Neural cell (in vitro differentiated cells): ENCODE measurements at regions not wholly inside any gene's neighbourhood (a gene's known extent, or its start where the extent isn't known, plus 50 kb on each side); places are given as distances from the start of the nearest gene placed in this dataset.

Experiments
- H2AFZ ChIP-seq: fragments of 200-600, 300-800 bp; sonication (generic), shearing (Covaris generic); 2 replicates; pipeline ENCODE4 v1.6.0; 2014; ENCODE audit warnings: low read depth, mild to moderate bottlenecking, antibody characterized with exemption, low read length, moderate library complexity
- H3F3A ChIP-seq: fragments of 200-600 bp; shearing (Covaris generic); 2 replicates; pipeline ENCODE4 v1.6.1; 2016; ENCODE audit warnings: mild to moderate bottlenecking, moderate library complexity, mixed read lengths, antibody characterized with exemption, low read length; ENCODE audit not compliant: insufficient read depth, poor library complexity, severe bottlenecking
- H3K27ac ChIP-seq: fragments of 200-600, 300-800 bp; sonication (generic), shearing (Covaris generic); 2 replicates; pipeline ENCODE4 v1.5.1; 2014; ENCODE audit warnings: mild to moderate bottlenecking, low read length, moderate library complexity
- H3K27me3 ChIP-seq: fragments of 300-800, 200-600 bp; sonication (generic), shearing (Covaris generic); 2 replicates; pipeline ENCODE4 v1.6.0; 2014; ENCODE audit warnings: mild to moderate bottlenecking, low read depth, low read length, moderate library complexity; ENCODE audit not compliant: insufficient read depth
- H3K36me3 ChIP-seq: fragments of 300-800, 200-600 bp; sonication (generic), shearing (Covaris generic); 2 replicates; pipeline ENCODE4 v1.5.1; 2014; ENCODE audit warnings: mild to moderate bottlenecking, antibody characterized with exemption, low read length, moderate library complexity; ENCODE audit not compliant: insufficient read depth
- H3K4me2 ChIP-seq: fragments of 300-800, 200-600 bp; sonication (generic), shearing (Covaris generic); 2 replicates; pipeline ENCODE4 v1.6.0; 2014; ENCODE audit warnings: mild to moderate bottlenecking, low read length
- H3K4me3 ChIP-seq: fragments of 300-800, 200-600 bp; sonication (generic), shearing (Covaris generic); 2 replicates; pipeline ENCODE4 v1.5.1; 2014; ENCODE audit warnings: mild to moderate bottlenecking, low read length, moderate library complexity
- H3K79me2 ChIP-seq: fragments of 200-600 bp; shearing (Covaris generic); replicated peaks from 2 replicates; pipeline ENCODE4 v1.6.0; 2014; ENCODE audit warnings: mild to moderate bottlenecking, low read length, moderate library complexity; ENCODE audit not compliant: insufficient read depth
- H3K9ac ChIP-seq: fragments of 300-800, 200-600 bp; sonication (generic), shearing (Covaris generic); 2 replicates; pipeline ENCODE4 v1.6.1; 2016; ENCODE audit warnings: mild to moderate bottlenecking, low read length, mixed read lengths
- H3K9me2 ChIP-seq: fragments of 200-600 bp; shearing (Covaris generic); 2 replicates; pipeline ENCODE4 v1.6.1; 2016; ENCODE audit warnings: mild to moderate bottlenecking, low read length, mixed read lengths; ENCODE audit not compliant: insufficient read depth
- H3K9me3 ChIP-seq: fragments of 200-600, 300-800 bp; sonication (generic), shearing (Covaris generic); 2 replicates; pipeline ENCODE4 v1.6.1; 2016; ENCODE audit warnings: mild to moderate bottlenecking, mixed run types, low read length, moderate library complexity, mixed read lengths
- H4K20me1 ChIP-seq: fragments of 200-600 bp; shearing (Covaris generic); 2 replicates; pipeline ENCODE4 v1.6.1; 2016; ENCODE audit warnings: mild to moderate bottlenecking, mixed run types; ENCODE audit not compliant: insufficient read depth
- EP300 ChIP-seq: fragments of 450-650 bp; conservative IDR thresholded peaks from 2 replicates; pipeline ENCODE4 v1.6.1; 2014; ENCODE audit warnings: antibody characterized with exemption, mild to moderate bottlenecking, moderate library complexity; ENCODE audit not compliant: poor library complexity, severe bottlenecking
- EZH2 ChIP-seq: fragments of 200-600, 300-800 bp; shearing (Covaris generic), sonication (generic); IDR thresholded peaks from 2 replicates; pipeline ENCODE4 v1.6.1; 2014; ENCODE audit warnings: antibody characterized with exemption, low read length, borderline replicate concordance, mild to moderate bottlenecking; ENCODE audit not compliant: insufficient read depth, poor library complexity, severe bottlenecking
- MXI1 ChIP-seq: fragments of 450-650 bp; conservative IDR thresholded peaks from 2 replicates; pipeline ENCODE4 v1.6.1; 2014; ENCODE audit warnings: antibody characterized with exemption, mild to moderate bottlenecking; ENCODE audit not compliant: poor library complexity, severe bottlenecking
- POLR2AphosphoS5 ChIP-seq: IDR thresholded peaks from 2 replicates; pipeline ENCODE4 v1.6.1; 2012
- RAD21 ChIP-seq: fragments of 450-650 bp; conservative IDR thresholded peaks from 2 replicates; pipeline ENCODE4 v1.6.1; 2014; ENCODE audit warnings: antibody characterized with exemption, mild to moderate bottlenecking, moderate library complexity
- REST ChIP-seq: IDR thresholded peaks from 2 replicates; pipeline ENCODE4 v1.6.1; 2012; ENCODE audit warnings: borderline replicate concordance
- SMC3 ChIP-seq: fragments of 450-650 bp; conservative IDR thresholded peaks from 2 replicates; pipeline ENCODE4 v1.6.1; 2014; ENCODE audit warnings: antibody characterized with exemption, mild to moderate bottlenecking, moderate library complexity; ENCODE audit not compliant: poor library complexity
- TAF1 ChIP-seq: IDR thresholded peaks from 2 replicates; pipeline ENCODE4 v1.6.1; 2012; ENCODE audit warnings: low read depth
- TF ChIP-seq, protein P1 (sequence below): fragments of 450-650 bp; IDR thresholded peaks from 2 replicates; pipeline ENCODE4 v1.5.1; 2014; ENCODE audit warnings: antibody characterized with exemption, mild to moderate bottlenecking, moderate library complexity; ENCODE audit not compliant: poor library complexity, severe bottlenecking

GRCh38 chr1:87457408-87457807 is 128.7 kb downstream of the LMO4 start:
- H3K27me3 ChIP-seq = no peaks in the 10 kb centered on the region
- H2AFZ ChIP-seq = no peak overlapping the region
- no peaks in the 10 kb centered on the region for H3K36me3 ChIP-seq

DNA sequence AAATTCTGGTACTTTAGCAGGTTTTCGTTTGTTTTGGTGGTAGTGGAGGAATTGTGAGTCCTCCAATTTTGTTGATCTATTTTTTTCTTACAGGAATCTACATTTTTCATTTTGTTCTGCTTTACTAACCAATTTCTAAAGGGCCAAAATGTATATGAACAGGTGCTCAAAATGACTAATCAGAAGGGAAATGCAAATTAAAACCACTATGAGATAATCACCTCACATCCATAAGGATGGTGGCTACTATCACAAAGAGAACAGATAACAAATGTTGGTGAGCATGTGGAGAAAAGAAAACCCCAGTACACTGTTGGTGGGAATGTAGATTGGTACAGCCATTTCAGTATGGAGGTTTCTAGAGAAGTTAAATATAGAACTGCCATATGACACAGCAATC is 134.2 kb downstream of the LMO4 start:
- Histone ChIP-seq H2AFZ (no peak overlapping the region), H3K36me3 (no peaks in the 10 kb centered on the region), H3K4me2 (no peak overlapping the region), H3K27me3 (no peaks in the 10 kb centered on the region), H3K9me3 (no peaks in the 10 kb centered on the region), H3K9me2 (no peaks in the 10 kb centered on the region), H3K79me2 (no peaks in the 10 kb centered on the region), H4K20me1 (no peaks in the 10 kb centered on the region), H3K9ac (no peak overlapping the region), H3K27ac (no peak overlapping the region), H3K4me3 (no peak overlapping the region), H3F3A (no peaks in the 10 kb centered on the region)
- TF ChIP-seq RAD21 = no peak
- no peak for TF ChIP-seq TAF1
- TF ChIP-seq SMC3 = no peak
- no peak for TF ChIP-seq POLR2AphosphoS5
- no peak for TF ChIP-seq EZH2
- TF ChIP-seq EP300 = no peak
- TF ChIP-seq, protein P1, sequence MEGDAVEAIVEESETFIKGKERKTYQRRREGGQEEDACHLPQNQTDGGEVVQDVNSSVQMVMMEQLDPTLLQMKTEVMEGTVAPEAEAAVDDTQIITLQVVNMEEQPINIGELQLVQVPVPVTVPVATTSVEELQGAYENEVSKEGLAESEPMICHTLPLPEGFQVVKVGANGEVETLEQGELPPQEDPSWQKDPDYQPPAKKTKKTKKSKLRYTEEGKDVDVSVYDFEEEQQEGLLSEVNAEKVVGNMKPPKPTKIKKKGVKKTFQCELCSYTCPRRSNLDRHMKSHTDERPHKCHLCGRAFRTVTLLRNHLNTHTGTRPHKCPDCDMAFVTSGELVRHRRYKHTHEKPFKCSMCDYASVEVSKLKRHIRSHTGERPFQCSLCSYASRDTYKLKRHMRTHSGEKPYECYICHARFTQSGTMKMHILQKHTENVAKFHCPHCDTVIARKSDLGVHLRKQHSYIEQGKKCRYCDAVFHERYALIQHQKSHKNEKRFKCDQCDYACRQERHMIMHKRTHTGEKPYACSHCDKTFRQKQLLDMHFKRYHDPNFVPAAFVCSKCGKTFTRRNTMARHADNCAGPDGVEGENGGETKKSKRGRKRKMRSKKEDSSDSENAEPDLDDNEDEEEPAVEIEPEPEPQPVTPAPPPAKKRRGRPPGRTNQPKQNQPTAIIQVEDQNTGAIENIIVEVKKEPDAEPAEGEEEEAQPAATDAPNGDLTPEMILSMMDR = no peak
- no peak for TF ChIP-seq REST
- no peak for TF ChIP-seq MXI1

More at GRCh38 chr1:87457408-87457807, 128.7 kb downstream of the LMO4 start:
- Histone ChIP-seq H3K9ac (no peak overlapping the region), H3K9me2 (no peaks in the 10 kb centered on the region), H3K27ac (no peak overlapping the region), H3K4me2 (no peak overlapping the region), H4K20me1 (no peaks in the 10 kb centered on the region), H3K9me3 (no peaks in the 10 kb centered on the region), H3F3A (no peaks in the 10 kb centered on the region), H3K79me2 (no peaks in the 10 kb centered on the region), H3K4me3 (no peak overlapping the region)
- TF ChIP-seq EP300 = no peak
- no peak for TF ChIP-seq POLR2AphosphoS5
- TF ChIP-seq RAD21 = no peak
- TF ChIP-seq EZH2 = no peak
- no peak for TF ChIP-seq SMC3

DNA sequence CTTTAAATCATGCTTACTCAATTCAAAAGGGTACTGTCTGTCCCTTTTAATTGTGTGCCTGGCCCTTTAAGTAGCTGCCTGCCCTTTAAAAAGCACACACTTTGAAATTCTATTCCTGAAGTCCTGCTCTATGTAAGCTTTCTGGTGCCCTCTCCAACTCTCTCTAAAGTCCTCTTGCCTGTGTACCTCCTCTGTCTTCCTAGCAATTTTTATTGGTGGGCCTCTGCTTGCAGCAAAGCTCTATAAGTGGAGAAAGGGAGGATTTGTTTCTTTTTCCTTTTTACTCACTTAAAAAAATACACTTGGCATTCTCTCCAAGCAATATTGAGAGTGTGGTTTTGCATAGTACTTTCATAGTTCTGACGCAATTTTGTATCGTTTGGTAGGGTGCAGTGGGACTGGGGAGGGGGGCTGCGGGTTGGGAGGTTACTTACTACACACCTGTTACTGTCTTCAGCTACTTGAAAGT is 135.4 kb downstream of the LMO4 start:
- Histone ChIP-seq H3K4me3 (no peak overlapping the region), H3K4me2 (no peak overlapping the region), H3K79me2 (no peaks in the 10 kb centered on the region), H3K27ac (no peak overlapping the region), H4K20me1 (no peaks in the 10 kb centered on the region), H3K9me2 (no peaks in the 10 kb centered on the region), H3K9me3 (no peaks in the 10 kb centered on the region), H3K9ac (no peak overlapping the region), H3F3A (no peaks in the 10 kb centered on the region), H3K36me3 (no peaks in the 10 kb centered on the region), H2AFZ (no peak overlapping the region), H3K27me3 (no peaks in the 10 kb centered on the region)
- no peak for TF ChIP-seq EZH2
- no peak for TF ChIP-seq EP300
- TF ChIP-seq SMC3 = no peak
- no peak for TF ChIP-seq POLR2AphosphoS5
- no peak for TF ChIP-seq RAD21
- TF ChIP-seq MXI1 = no peak
